Testis (tissue), 2 donors: ENCODE measurements at regions not wholly inside any gene's neighbourhood (a gene's known extent, or its start where the extent isn't known, plus 50 kb on each side); places are given as distances from the start of the nearest gene placed in this dataset.

Experiments used
- CTCF ChIP-seq, 3 experiments: fragments of 450-650 bp in 2 of 3; fragments of 200-600 bp in 1 of 3; sonication (generic) in 1 of 3; IDR thresholded peaks; one replicate each; pipeline ENCODE4 v1.5.1; 2016 to 2019; ENCODE audit warnings: antibody characterized with exemption in 3 of 3, mild to moderate bottlenecking in 2 of 3, moderate library complexity in 1 of 3
- POLR2A ChIP-seq: fragments of 450-650 bp; IDR thresholded peaks from one replicate; pipeline ENCODE4 v1.6.1; 2017; ENCODE audit warnings: antibody characterized with exemption, mild to moderate bottlenecking, moderate library complexity

GRCh38 chr12:11962860-11963259, 107.9 kb upstream of the BCL2L14 start:
- TF ChIP-seq CTCF (IDR thresholded peaks at IDR 0.05) (no peak), POLR2A (no peak)
